Coronary artery (tissue), 2 donors: ENCODE measurements at regions not wholly inside any gene's neighbourhood (a gene's known extent, or its start where the extent isn't known, plus 50 kb on each side); places are given as distances from the start of the nearest gene placed in this dataset.

ENCODE experiments used
- DNase-seq: peaks from one replicate; pipeline ENCODE4 v3.0.0-alpha.2; 2017; ENCODE audit warnings: low spot score
- H3K27ac ChIP-seq, 2 donors: fragments of 200-600 bp; sonication (generic); one replicate each; pipeline ENCODE4 v1.5.1; 2016 to 2019
- H3K4me3 ChIP-seq: fragments of 200-600 bp; sonication (generic); 2 replicates; pipeline ENCODE4 v1.5.1; 2016; ENCODE audit warnings: mild to moderate bottlenecking, moderate library complexity
- TF ChIP-seq, protein P1 (sequence below): fragments of 200-600 bp; sonication (generic); IDR thresholded peaks from one replicate; pipeline ENCODE4 v1.5.1; 2019; ENCODE audit warnings: antibody characterized with exemption

DNA sequence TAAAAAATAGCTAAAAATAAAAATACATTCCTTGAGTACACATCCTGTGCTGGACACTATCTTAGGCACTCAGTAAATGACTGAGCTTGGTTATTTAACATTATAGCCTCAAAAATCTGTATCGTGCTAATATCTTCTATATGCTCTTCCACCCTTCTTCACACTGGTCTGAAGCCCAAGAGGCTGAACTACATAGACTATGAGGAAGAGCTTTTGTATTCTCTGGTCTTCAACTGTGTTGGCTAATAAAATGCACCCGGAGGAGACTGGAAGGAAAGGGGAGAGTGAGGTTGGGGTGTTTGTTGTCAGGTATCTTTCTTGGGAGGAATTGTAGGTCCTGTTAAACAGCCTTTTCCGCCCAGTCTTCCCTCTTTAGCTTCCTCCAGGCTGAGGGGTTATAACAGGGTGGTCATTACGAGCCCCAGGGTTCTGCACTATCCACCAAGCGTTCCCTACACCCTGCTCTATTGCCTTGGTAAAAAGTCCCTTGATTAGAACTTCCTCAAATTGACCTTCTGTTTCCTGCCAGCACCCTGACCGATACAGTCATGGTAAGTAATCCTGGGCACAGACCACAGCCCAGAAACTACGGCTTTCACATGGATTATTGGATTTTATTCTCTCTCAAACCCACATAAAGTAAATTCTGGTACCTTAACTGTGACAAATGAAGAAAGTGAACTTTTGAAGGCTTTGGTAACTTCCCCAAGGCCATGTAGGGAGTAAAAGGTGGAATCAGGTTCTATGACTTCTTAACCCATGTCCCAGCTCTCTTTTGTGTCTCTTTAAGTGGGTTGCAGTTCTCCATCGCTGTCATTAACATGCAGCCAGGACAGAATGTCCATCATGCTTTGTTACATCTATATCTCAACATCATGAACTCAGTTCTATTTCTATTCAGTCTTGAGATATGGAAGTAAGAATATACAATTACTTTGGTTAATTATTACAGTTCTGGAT is 71.3 kb downstream of the PTHLH start:
- TF ChIP-seq, protein P1, sequence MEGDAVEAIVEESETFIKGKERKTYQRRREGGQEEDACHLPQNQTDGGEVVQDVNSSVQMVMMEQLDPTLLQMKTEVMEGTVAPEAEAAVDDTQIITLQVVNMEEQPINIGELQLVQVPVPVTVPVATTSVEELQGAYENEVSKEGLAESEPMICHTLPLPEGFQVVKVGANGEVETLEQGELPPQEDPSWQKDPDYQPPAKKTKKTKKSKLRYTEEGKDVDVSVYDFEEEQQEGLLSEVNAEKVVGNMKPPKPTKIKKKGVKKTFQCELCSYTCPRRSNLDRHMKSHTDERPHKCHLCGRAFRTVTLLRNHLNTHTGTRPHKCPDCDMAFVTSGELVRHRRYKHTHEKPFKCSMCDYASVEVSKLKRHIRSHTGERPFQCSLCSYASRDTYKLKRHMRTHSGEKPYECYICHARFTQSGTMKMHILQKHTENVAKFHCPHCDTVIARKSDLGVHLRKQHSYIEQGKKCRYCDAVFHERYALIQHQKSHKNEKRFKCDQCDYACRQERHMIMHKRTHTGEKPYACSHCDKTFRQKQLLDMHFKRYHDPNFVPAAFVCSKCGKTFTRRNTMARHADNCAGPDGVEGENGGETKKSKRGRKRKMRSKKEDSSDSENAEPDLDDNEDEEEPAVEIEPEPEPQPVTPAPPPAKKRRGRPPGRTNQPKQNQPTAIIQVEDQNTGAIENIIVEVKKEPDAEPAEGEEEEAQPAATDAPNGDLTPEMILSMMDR, result no peak
- DNase-seq, result no peak

DNA sequence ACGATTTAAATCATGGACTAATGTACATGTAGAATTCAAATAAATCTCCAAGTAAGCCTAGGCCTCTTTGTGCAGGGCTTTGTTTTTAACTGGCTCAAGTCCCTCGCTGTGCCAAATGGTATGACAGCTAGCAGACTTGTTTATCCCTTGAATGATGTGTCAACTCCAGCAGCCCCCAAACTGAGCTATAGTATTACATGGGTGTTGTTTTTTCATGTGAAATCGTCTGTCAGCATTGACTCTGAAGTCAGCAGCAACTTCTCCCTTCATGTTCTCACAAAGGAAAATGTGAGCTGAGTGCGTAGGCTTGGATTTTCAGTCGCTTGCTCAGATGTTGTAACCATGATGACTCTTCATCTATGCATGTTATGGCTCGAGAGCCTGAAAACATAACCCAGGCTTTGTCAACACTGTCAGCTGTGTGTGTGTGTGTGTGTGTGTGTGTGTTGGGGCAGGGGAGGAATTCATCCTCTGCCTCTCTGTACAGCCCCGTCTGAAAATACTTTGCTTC is 73.3 kb downstream of the PTHLH start:
- TF ChIP-seq, protein P1, result no peak
- no peak for DNase-seq
- no peak overlapping the region for H3K27ac ChIP-seq
- H3K4me3 ChIP-seq, result no peak overlapping the region

More for the DNA sequence above, 71.3 kb downstream of the PTHLH start:
- Histone ChIP-seq H3K4me3 (no peak overlapping the region), H3K27ac (no peak overlapping the region)

DNA sequence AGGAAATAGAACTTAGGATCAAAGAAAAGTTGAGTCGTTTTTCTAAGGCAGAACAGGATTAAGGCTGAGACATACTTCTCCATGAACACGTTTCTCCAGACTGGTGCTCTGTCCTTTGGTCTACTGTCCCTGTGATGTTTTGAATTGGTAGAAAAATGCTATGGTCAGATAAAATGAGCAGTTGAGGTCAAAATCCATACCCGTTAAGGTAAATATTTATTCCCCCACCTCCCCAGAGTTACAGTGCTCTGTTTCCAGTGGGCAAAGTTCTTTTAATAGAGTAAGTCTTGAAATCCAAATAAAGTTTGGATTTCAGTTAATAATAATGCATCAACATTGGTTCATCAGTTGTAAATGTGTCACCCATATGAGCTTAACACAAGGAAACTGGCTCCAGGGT is 74.5 kb downstream of the PTHLH start:
- H3K4me3 ChIP-seq, result no peak overlapping the region
- no peak overlapping the region for H3K27ac ChIP-seq
- DNase-seq, result no peak

DNA sequence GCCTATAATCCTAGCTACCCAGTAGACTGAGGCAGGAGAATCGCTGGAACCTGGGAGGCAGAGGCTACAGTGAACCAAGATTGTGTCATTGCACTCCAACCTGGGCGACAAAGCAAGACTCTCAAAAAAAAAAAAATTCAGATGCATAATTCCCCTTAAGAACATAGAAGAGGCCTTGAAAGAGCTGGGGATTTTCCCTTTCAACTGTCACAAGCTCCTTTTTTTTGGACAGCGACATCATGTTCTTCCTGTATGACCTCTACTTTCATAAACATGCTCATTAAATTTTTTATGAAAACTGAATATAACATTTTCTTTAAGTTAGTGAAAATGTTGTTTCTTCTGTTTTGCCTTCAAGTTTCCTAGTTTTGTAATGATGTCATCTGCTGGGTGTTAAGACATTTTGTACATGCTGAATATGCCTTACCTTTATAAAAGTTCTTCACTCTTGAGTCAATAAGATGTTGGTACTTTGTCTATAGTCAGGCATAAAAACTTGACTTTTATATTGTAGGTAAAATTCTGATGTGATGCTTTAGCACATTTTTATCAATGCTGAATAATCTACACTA is 76.0 kb downstream of the PTHLH start:
- TF ChIP-seq, protein P1, result no peak
- Histone ChIP-seq H3K4me3 (no peak overlapping the region), H3K27ac (no peak overlapping the region)
- no peak for DNase-seq

More for the DNA sequence above, 74.5 kb downstream of the PTHLH start:
- TF ChIP-seq, protein P1, result no peak

DNA sequence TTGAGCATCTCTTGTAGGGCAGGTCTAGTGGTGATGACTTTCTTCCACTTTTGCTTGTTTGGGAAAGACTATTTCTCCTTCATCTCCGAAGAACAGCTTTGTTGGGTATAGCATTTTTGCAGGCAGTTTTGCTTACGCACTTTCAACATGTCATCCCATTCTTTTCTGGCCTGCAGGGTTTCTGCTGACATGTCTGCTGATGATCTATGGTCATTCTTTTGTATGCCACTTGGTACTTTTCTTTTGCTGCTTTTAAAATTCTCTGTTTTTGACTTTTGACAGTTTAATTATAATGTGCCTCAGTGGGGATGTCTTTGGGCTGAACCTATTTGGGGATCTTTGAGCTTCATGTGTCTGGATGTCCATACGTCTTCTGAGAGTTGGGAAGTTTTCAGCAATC is 78.2 kb downstream of the PTHLH start:
- H3K27ac ChIP-seq, result no peak overlapping the region
- H3K4me3 ChIP-seq, result no peak overlapping the region
- DNase-seq, result no peak
- TF ChIP-seq, protein P1, result no peak

DNA sequence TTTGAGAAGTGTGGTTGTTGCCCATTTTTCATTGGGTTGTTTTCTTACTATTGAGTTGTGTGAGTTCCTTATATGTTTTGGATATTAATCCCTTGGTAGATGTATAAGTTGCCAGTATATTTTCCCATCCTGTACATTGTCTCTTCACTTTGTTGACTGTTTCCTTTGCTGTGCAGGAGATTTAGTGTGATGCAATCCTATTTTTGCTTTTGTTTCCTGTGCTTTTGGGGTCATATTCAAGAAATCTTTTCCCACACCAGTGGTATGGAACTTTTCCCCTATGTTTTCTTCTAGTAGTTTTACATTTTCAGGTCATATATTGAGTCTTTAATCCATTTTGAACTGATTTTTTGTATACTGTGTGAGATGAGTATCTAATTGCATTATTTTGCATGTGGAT is 92.8 kb downstream of the PTHLH start:
- H3K4me3 ChIP-seq, result no peak overlapping the region
- no peak overlapping the region for H3K27ac ChIP-seq
- no peak for DNase-seq
- TF ChIP-seq, protein P1, result no peak
